HepG2 (cell line): ENCODE measurements at regions not wholly inside any gene's neighbourhood (a gene's known extent, or its start where the extent isn't known, plus 50 kb on each side); places are given as distances from the start of the nearest gene placed in this dataset.

Experiments
- BORCS8-MEF2B ChIP-seq: sonication (generic); formaldehyde crosslinking; IDR thresholded peaks from 2 replicates; pipeline ENCODE4 v1.8.0; 2022; ENCODE audit warnings: mild to moderate bottlenecking, missing genetic modification reagents
- EZH2 ChIP-seq: conservative IDR thresholded peaks from 2 replicates; pipeline ENCODE4 v1.6.1; 2012; ENCODE audit warnings: mild to moderate bottlenecking, low read depth, low read length, moderate library complexity
- FOXO1 ChIP-seq: sonication (generic); formaldehyde crosslinking; IDR thresholded peaks from 2 replicates; pipeline ENCODE4 v1.4.0; 2020; ENCODE audit warnings: missing genetic modification reagents
- GATAD2A ChIP-seq: IDR thresholded peaks from 2 replicates; pipeline ENCODE4 v1.6.1; 2016
- GTF3A ChIP-seq: sonication (generic); formaldehyde crosslinking; conservative IDR thresholded peaks from 2 replicates; pipeline ENCODE4 v1.4.0; 2020; ENCODE audit warnings: mild to moderate bottlenecking, missing genetic modification reagents
- HNRNPLL ChIP-seq: fragments of 200-400 bp; formaldehyde crosslinking; IDR thresholded peaks from 2 replicates; pipeline ENCODE4 v1.6.1; 2017; ENCODE audit warnings: mild to moderate bottlenecking, low read depth, low read length; ENCODE audit not compliant: poor library complexity, severe bottlenecking
- KMT2B ChIP-seq: IDR thresholded peaks from 2 replicates; pipeline ENCODE4 v1.6.1; 2016; ENCODE audit warnings: missing genetic modification reagents, missing compliant biosample characterization
- NFKBIZ ChIP-seq: IDR thresholded peaks from 2 replicates; pipeline ENCODE4 v1.6.1; 2018; ENCODE audit warnings: missing genetic modification reagents, missing compliant biosample characterization
- RELA ChIP-seq: sonication (generic); formaldehyde crosslinking; IDR thresholded peaks from 2 replicates; pipeline ENCODE4 v1.4.0; 2020; ENCODE audit warnings: missing genetic modification reagents
- SIN3B ChIP-seq: fragments of 150-350 bp; IDR thresholded peaks from 2 replicates; pipeline ENCODE4 v1.6.1; 2014; ENCODE audit warnings: low read length
- SMC3 ChIP-seq: IDR thresholded peaks from 2 replicates; pipeline ENCODE4 v1.6.1; 2011; ENCODE audit warnings: low read length, improper control_type of control experiment
- SNAPC2 ChIP-seq: sonication (generic); formaldehyde crosslinking; IDR thresholded peaks from 2 replicates; pipeline ENCODE4 v1.8.1; 2022; ENCODE audit warnings: mild to moderate bottlenecking, missing genetic modification reagents
- SRSF1 ChIP-seq: fragments of 200-400 bp; formaldehyde crosslinking; optimal IDR thresholded peaks from 2 replicates; pipeline ENCODE3; 2017; ENCODE audit warnings: mild to moderate bottlenecking, low read depth, low read length, moderate library complexity
- STAG1 ChIP-seq: sonication (generic); formaldehyde crosslinking; IDR thresholded peaks from 2 replicates; pipeline ENCODE4 v1.4.0; 2020; ENCODE audit warnings: missing genetic modification reagents
- TARDBP ChIP-seq: sonication (generic); formaldehyde crosslinking; IDR thresholded peaks from 2 replicates; pipeline ENCODE4 v1.8.0; 2022; ENCODE audit warnings: mild to moderate bottlenecking, missing genetic modification reagents
- TIGD3 ChIP-seq: sonication (generic); formaldehyde crosslinking; IDR thresholded peaks from 2 replicates; pipeline ENCODE4 v1.5.1; 2020; ENCODE audit warnings: mild to moderate bottlenecking, missing genetic modification reagents, borderline replicate concordance
- TOPORS ChIP-seq: sonication (generic); formaldehyde crosslinking; IDR thresholded peaks from 2 replicates; pipeline ENCODE4 v1.8.0; 2023; ENCODE audit warnings: mild to moderate bottlenecking, missing genetic modification reagents
- ZBTB3 ChIP-seq: sonication (generic); formaldehyde crosslinking; IDR thresholded peaks from 2 replicates; pipeline ENCODE4 v1.4.0; 2020; ENCODE audit warnings: low read depth, mild to moderate bottlenecking, moderate library complexity, missing genetic modification reagents, borderline replicate concordance
- ZFP90 ChIP-seq: sonication (generic); formaldehyde crosslinking; IDR thresholded peaks from 2 replicates; pipeline ENCODE4 v1.8.0; 2022; ENCODE audit warnings: missing genetic modification reagents, mild to moderate bottlenecking, inconsistent platforms, borderline replicate concordance
- ZFX ChIP-seq: sonication (generic); formaldehyde crosslinking; IDR thresholded peaks from 2 replicates; pipeline ENCODE4 v1.4.0; 2020; ENCODE audit warnings: mild to moderate bottlenecking, low read depth, missing genetic modification reagents, moderate library complexity
- ZMYM2 ChIP-seq: sonication (generic); formaldehyde crosslinking; IDR thresholded peaks from 2 replicates; pipeline ENCODE4 v1.8.0; 2022; ENCODE audit warnings: mild to moderate bottlenecking, missing genetic modification reagents
- ZNF138 ChIP-seq: sonication (generic); formaldehyde crosslinking; IDR thresholded peaks from 2 replicates; pipeline ENCODE4 v1.5.0; 2020; ENCODE audit warnings: mild to moderate bottlenecking, low read depth, missing genetic modification reagents
- ZNF441 ChIP-seq: sonication (generic); formaldehyde crosslinking; IDR thresholded peaks from 2 replicates; pipeline ENCODE4 v1.7.0; 2021; ENCODE audit warnings: missing genetic modification reagents, borderline replicate concordance
- ZNF616 ChIP-seq: sonication (generic); formaldehyde crosslinking; IDR thresholded peaks from 2 replicates; pipeline ENCODE4 v1.5.0; 2020; ENCODE audit warnings: low read depth, mild to moderate bottlenecking, missing genetic modification reagents
- ZNF619 ChIP-seq: sonication (generic); formaldehyde crosslinking; IDR thresholded peaks from 2 replicates; pipeline ENCODE4 v1.4.0; 2020; ENCODE audit warnings: mild to moderate bottlenecking, missing genetic modification reagents
- TF ChIP-seq, protein P1 (sequence below): sonication (generic); formaldehyde crosslinking; IDR thresholded peaks from 2 replicates; pipeline ENCODE4 v1.5.0; 2020; ENCODE audit warnings: missing genetic modification reagents, mild to moderate bottlenecking, borderline replicate concordance
- TF ChIP-seq, protein P2 (sequence below): sonication (generic); formaldehyde crosslinking; IDR thresholded peaks from 2 replicates; pipeline ENCODE4 v1.4.0; 2020; ENCODE audit warnings: missing genetic modification reagents

DNA sequence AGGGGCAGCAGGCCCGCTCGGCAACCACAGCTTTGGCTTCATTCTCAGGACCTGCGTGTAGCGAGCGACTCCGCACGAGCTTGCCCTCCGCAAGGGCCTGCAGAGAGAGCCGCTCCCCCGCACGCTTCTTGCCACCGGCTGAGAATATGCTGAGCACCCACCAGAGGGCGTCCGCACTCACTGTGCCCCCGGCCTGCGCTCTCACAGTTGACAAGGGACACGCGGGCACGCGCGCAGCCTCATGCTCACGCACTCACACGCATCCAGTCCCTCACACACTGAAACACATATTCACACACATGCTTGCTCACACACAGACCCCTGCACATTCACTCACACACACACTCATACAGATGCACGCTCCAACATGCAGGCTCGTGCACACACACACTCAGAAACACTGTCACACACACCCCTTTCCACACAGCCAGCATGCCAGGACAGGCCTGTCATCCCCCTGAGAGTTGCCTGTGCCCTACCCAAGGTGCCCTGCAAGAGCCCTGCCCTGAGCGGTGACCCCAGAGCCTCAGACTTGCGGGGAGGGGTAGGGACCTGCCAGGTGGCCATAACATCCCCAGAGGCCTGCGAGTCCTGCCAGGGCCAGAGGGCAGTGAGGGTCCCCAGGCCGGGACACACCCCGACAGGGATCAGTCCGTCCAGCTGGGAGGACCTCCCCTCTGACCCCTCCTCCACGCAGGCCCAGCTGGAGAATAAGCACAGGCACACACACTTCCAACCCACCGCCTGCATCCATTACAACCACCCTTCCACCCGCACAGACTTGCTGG lies 174.1 kb downstream of the BMP7 start (continued):
- TF ChIP-seq FOXO1 (CRISPR knock-in tag) = no peak
- TF ChIP-seq, protein P1, sequence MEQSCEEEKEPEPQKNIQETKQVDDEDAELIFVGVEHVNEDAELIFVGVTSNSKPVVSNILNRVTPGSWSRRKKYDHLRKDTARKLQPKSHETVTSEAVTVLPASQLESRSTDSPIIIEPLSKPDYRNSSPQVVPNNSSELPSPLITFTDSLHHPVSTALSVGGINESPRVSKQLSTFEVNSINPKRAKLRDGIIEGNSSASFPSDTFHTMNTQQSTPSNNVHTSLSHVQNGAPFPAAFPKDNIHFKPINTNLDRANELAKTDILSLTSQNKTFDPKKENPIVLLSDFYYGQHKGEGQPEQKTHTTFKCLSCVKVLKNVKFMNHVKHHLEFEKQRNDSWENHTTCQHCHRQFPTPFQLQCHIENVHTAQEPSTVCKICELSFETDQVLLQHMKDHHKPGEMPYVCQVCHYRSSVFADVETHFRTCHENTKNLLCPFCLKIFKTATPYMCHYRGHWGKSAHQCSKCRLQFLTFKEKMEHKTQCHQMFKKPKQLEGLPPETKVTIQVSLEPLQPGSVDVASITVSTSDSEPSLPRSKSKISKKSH = peak; percentile 75
- TF ChIP-seq GATAD2A (CRISPR knock-in tag) = peak; percentile 45; the same call in 1 of the 2 replicates
- TF ChIP-seq SIN3B = no peak
- no peak for TF ChIP-seq SNAPC2
- TF ChIP-seq TIGD3 (CRISPR knock-in tag) = no peak
- peak; percentile 85 for TF ChIP-seq BORCS8-MEF2B (CRISPR knock-in tag)
- TF ChIP-seq ZNF616 (CRISPR knock-in tag) = peak; percentile 33; the same call in 1 of the 2 replicates
- TF ChIP-seq HNRNPLL = peak; percentile 67
- no peak for TF ChIP-seq ZNF441
- TF ChIP-seq ZBTB3 (CRISPR knock-in tag) = no peak
- TF ChIP-seq, protein P2, sequence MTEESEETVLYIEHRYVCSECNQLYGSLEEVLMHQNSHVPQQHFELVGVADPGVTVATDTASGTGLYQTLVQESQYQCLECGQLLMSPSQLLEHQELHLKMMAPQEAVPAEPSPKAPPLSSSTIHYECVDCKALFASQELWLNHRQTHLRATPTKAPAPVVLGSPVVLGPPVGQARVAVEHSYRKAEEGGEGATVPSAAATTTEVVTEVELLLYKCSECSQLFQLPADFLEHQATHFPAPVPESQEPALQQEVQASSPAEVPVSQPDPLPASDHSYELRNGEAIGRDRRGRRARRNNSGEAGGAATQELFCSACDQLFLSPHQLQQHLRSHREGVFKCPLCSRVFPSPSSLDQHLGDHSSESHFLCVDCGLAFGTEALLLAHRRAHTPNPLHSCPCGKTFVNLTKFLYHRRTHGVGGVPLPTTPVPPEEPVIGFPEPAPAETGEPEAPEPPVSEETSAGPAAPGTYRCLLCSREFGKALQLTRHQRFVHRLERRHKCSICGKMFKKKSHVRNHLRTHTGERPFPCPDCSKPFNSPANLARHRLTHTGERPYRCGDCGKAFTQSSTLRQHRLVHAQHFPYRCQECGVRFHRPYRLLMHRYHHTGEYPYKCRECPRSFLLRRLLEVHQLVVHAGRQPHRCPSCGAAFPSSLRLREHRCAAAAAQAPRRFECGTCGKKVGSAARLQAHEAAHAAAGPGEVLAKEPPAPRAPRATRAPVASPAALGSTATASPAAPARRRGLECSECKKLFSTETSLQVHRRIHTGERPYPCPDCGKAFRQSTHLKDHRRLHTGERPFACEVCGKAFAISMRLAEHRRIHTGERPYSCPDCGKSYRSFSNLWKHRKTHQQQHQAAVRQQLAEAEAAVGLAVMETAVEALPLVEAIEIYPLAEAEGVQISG = peak; percentile 75
- peak; percentile 71 for TF ChIP-seq ZFX (CRISPR knock-in tag)
- TF ChIP-seq GTF3A = no peak
- peak; percentile 71; the same call in 1 of the 2 replicates for TF ChIP-seq SMC3
- TF ChIP-seq KMT2B (CRISPR knock-in tag) = 0 out of 2 replicates have a peak, but pooled peaks have one; percentile 52
- TF ChIP-seq SRSF1 = peak; percentile 44
- TF ChIP-seq ZFP90 (CRISPR knock-in tag) = peak; percentile 66; the same call in 1 of the 2 replicates
- no peak for TF ChIP-seq TARDBP (CRISPR knock-in tag)
- TF ChIP-seq ZNF619 (CRISPR knock-in tag) = no peak; the same call in 1 of the 2 replicates
- TF ChIP-seq TOPORS (CRISPR knock-in tag) = no peak
- 0 out of 2 replicates have a peak, but pooled peaks have one; percentile 45 for TF ChIP-seq NFKBIZ
- no peak for TF ChIP-seq ZNF138 (CRISPR knock-in tag)
- TF ChIP-seq ZMYM2 (CRISPR knock-in tag) = no peak
- TF ChIP-seq RELA (CRISPR knock-in tag) = no peak
- peak; percentile 93 for TF ChIP-seq STAG1
- TF ChIP-seq EZH2 = no peak
